Lower leg skin (tissue), 4 donors: ENCODE measurements at regions not wholly inside any gene's neighbourhood (a gene's known extent, or its start where the extent isn't known, plus 50 kb on each side); places are given as distances from the start of the nearest gene placed in this dataset.

Experiments used
- DNase-seq, 2 donors: peaks; one replicate each; pipeline ENCODE4 v3.0.0-alpha.2; 2019; ENCODE audit warnings: low spot score in 2 of 2
- H3K4me3 ChIP-seq: fragments of 200-600 bp; sonication (generic); 2 replicates; pipeline ENCODE4 v1.5.1; 2017; ENCODE audit warnings: mild to moderate bottlenecking, low read depth; ENCODE audit not compliant: poor library complexity, severe bottlenecking
- POLR2A ChIP-seq, 2 donors: fragments of 450-650 bp; IDR thresholded peaks; one replicate each; pipeline ENCODE4 v1.6.1; 2016 to 2017; ENCODE audit warnings: antibody characterized with exemption in 2 of 2, mild to moderate bottlenecking in 1 of 2, moderate library complexity in 1 of 2
- WGBS, 2 donors: methylation state at CpG; one replicate each; pipeline ENCODE4 v1.1.5; 2018; 5-methylcytosine and 5-hydroxymethylcytosine counted together
- intact Hi-C: fragments of 100-400 bp; cut with DNase I; formaldehyde crosslinking; loops from one replicate; pipeline ENCODE4 v1.15.0; 2023; ENCODE audit warnings: low total_unique reads
- TF ChIP-seq, protein P1 (sequence below), 3 donors: fragments of 450-650 bp; IDR thresholded peaks; one replicate each; pipeline ENCODE4 v1.5.1; 2016; ENCODE audit warnings: antibody characterized with exemption in 3 of 3, mild to moderate bottlenecking in 3 of 3, moderate library complexity in 2 of 3

- DNase-seq, result no peak
- H3K4me3 ChIP-seq, result no peak overlapping the region
- intact Hi-C loops, result no loop called here
- WGBS, 2 donors, result 82 to 91% methylated on average over 2 of the region's 2 CpGs
- no peak for TF ChIP-seq POLR2A (IDR thresholded peaks at IDR 0.05)
- TF ChIP-seq, protein P1, sequence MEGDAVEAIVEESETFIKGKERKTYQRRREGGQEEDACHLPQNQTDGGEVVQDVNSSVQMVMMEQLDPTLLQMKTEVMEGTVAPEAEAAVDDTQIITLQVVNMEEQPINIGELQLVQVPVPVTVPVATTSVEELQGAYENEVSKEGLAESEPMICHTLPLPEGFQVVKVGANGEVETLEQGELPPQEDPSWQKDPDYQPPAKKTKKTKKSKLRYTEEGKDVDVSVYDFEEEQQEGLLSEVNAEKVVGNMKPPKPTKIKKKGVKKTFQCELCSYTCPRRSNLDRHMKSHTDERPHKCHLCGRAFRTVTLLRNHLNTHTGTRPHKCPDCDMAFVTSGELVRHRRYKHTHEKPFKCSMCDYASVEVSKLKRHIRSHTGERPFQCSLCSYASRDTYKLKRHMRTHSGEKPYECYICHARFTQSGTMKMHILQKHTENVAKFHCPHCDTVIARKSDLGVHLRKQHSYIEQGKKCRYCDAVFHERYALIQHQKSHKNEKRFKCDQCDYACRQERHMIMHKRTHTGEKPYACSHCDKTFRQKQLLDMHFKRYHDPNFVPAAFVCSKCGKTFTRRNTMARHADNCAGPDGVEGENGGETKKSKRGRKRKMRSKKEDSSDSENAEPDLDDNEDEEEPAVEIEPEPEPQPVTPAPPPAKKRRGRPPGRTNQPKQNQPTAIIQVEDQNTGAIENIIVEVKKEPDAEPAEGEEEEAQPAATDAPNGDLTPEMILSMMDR (IDR thresholded peaks at IDR 0.05), result no peak
Observed at GRCh38 chr6:105808571-105808970, 277.6 kb upstream of the PRDM1 start.

DNA sequence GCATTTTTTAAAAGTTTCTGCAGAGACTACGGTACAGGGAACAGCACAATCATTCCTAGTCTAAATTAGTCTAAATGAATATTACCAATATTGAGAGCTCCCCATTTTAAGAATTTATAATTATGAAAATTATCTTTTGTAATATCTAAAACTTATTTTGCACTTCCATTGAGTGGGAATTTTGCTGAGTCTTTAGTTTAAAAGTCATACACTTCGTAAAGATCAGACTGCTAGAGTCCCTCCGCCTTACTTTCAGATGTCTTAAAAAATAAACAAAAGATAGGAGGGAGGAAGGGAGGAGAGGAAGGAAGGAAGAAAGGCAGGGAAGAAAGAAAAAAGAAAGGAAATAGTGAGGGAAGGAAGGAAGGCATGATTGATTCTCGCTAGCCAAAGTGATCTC, 278.2 kb upstream of the PRDM1 start:
- TF ChIP-seq, protein P1 (IDR thresholded peaks at IDR 0.05), result no peak
- TF ChIP-seq POLR2A (IDR thresholded peaks at IDR 0.05), result no peak
- DNase-seq, result no peak
- intact Hi-C loops, result no loop called here
- H3K4me3 ChIP-seq, result no peak overlapping the region
- 93 to 94% methylated on average over 4 of the region's 4 CpGs for WGBS, 2 donors

GRCh38 chr6:105806486-105806920, 279.6 kb upstream of the PRDM1 start:
- intact Hi-C loops, result no loop called here
- no peak overlapping the region for H3K4me3 ChIP-seq
- 81 to 89% methylated on average over 3 of the region's 3 CpGs for WGBS, 2 donors
- TF ChIP-seq, protein P1 (IDR thresholded peaks at IDR 0.05), result no peak
- no peak for TF ChIP-seq POLR2A (IDR thresholded peaks at IDR 0.05)
- no peak for DNase-seq

GRCh38 chr6:105805501-105806023, 280.6 kb upstream of the PRDM1 start:
- intact Hi-C loops, result no loop called here
- H3K4me3 ChIP-seq, result no peak overlapping the region
- TF ChIP-seq POLR2A (IDR thresholded peaks at IDR 0.05), result no peak
- TF ChIP-seq, protein P1 (IDR thresholded peaks at IDR 0.05), result no peak
- WGBS, 2 donors, result 70 to 77% methylated on average over 2 of the region's 2 CpGs
- no peak for DNase-seq

- H3K4me3 ChIP-seq, result no peak overlapping the region
- intact Hi-C loops, result no loop called here
- DNase-seq, result no peak
- TF ChIP-seq, protein P1 (IDR thresholded peaks at IDR 0.05), result no peak
- TF ChIP-seq POLR2A (IDR thresholded peaks at IDR 0.05), result no peak
- 25 to 65% methylated on average over 3 of the region's 3 CpGs for WGBS, 2 donors
Observed at GRCh38 chr6:105804424-105804823, 281.7 kb upstream of the PRDM1 start.

GRCh38 chr6:105804000-105804399, 282.1 kb upstream of the PRDM1 start:
- no peak overlapping the region for H3K4me3 ChIP-seq
- 53 to 73% methylated on average over 1 of the region's 1 CpG for WGBS, 2 donors
- DNase-seq, result no peak
- no peak for TF ChIP-seq POLR2A (IDR thresholded peaks at IDR 0.05)
- TF ChIP-seq, protein P1 (IDR thresholded peaks at IDR 0.05), result no peak
- intact Hi-C loops, result no loop called here
